Osteocyte (in vitro differentiated cells): ENCODE measurements at regions not wholly inside any gene's neighbourhood (a gene's known extent, or its start where the extent isn't known, plus 50 kb on each side); places are given as distances from the start of the nearest gene placed in this dataset.
"Not testable (repeated sequence)": the region's sequence is repeated elsewhere in the genome, so short reads cannot be mapped to it uniquely, and the experiment has no call there.

Source experiments
- DNase-seq: peaks from one replicate; pipeline ENCODE4 v3.0.0; 2021; ENCODE audit warnings: mixed read lengths; ENCODE audit not compliant: unreplicated experiment; ENCODE audit errors: extremely low spot score
- H3K27ac Mint-ChIP-seq: one replicate; pipeline ENCODE4 v1.8.0; 2021; ENCODE audit warnings: mild to moderate bottlenecking, mixed read lengths; ENCODE audit not compliant: unreplicated experiment
- H3K27me3 Mint-ChIP-seq: one replicate; pipeline ENCODE4 v1.8.0; 2021; ENCODE audit warnings: mixed read lengths; ENCODE audit not compliant: unreplicated experiment
- H3K36me3 Mint-ChIP-seq: one replicate; pipeline ENCODE4 v1.8.0; 2021; ENCODE audit warnings: mixed read lengths; ENCODE audit not compliant: unreplicated experiment
- H3K4me1 Mint-ChIP-seq: one replicate; pipeline ENCODE4 v1.8.0; 2021; ENCODE audit warnings: mixed read lengths; ENCODE audit not compliant: unreplicated experiment
- H3K4me3 Mint-ChIP-seq: one replicate; pipeline ENCODE4 v1.8.0; 2021; ENCODE audit warnings: mild to moderate bottlenecking, moderate library complexity, mixed read lengths; ENCODE audit not compliant: unreplicated experiment
- H3K9me3 Mint-ChIP-seq: one replicate; pipeline ENCODE4 v1.8.0; 2021; ENCODE audit warnings: mixed read lengths; ENCODE audit not compliant: unreplicated experiment
- CTCF ChIP-seq: fragments of 200-600 bp; sonication (generic); IDR thresholded peaks from 2 replicates; pipeline ENCODE4 v1.5.0; 2021; ENCODE audit warnings: antibody characterized with exemption, mild to moderate bottlenecking, moderate library complexity

GRCh38 chr2:173719471-173719870 is 245.7 kb downstream of the SP3 start:
- peaks cover 21% of the 10 kb centered on the region for H3K27me3 Mint-ChIP-seq
- H3K4me3 Mint-ChIP-seq = no peak overlapping the region
- no peak overlapping the region for H3K27ac Mint-ChIP-seq
- H3K9me3 Mint-ChIP-seq = no peaks in the 10 kb centered on the region
- H3K36me3 Mint-ChIP-seq = no peaks in the 10 kb centered on the region
- no peaks in the 10 kb centered on the region for H3K4me1 Mint-ChIP-seq
- no peak for TF ChIP-seq CTCF
- DNase-seq = no peak

DNA sequence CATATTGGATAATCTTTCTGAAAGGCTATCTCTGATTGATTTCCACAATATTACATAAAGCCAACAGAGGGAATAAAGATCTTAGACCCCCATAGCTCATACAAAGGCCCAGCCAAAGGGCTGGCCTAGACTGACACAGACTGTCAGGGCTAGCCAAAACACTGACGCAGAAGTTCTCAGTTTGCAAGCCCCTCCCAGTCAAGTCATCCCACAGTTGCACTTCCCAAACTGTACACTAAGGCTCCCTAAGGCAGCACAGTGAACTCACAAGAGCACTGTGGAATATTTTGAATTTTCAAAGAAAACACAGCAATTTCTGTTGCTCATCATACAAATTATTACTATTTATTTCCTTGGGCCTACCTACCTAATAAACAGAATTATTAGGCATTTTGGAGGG is 244.9 kb downstream of the SP3 start:
- no peak for DNase-seq
- H3K27me3 Mint-ChIP-seq = peaks cover 26% of the 10 kb centered on the region
- no peak overlapping the region for H3K27ac Mint-ChIP-seq
- peaks cover 2% of the 10 kb centered on the region for H3K36me3 Mint-ChIP-seq
- no peaks in the 10 kb centered on the region for H3K9me3 Mint-ChIP-seq
- no peaks in the 10 kb centered on the region for H3K4me1 Mint-ChIP-seq
- no peak for TF ChIP-seq CTCF
- H3K4me3 Mint-ChIP-seq = no peak overlapping the region

GRCh38 chr2:173734797-173735196 is 230.4 kb downstream of the SP3 start:
- H3K9me3 Mint-ChIP-seq = peaks cover 4% of the 10 kb centered on the region
- H3K36me3 Mint-ChIP-seq = no peaks in the 10 kb centered on the region
- peaks cover 8% of the 10 kb centered on the region for H3K27me3 Mint-ChIP-seq
- DNase-seq = no peak
- H3K27ac Mint-ChIP-seq = no peak overlapping the region
- H3K4me3 Mint-ChIP-seq = no peak overlapping the region
- H3K4me1 Mint-ChIP-seq = no peaks in the 10 kb centered on the region
- no peak for TF ChIP-seq CTCF

- H3K36me3 Mint-ChIP-seq, H3K27ac Mint-ChIP-seq, H3K9me3 Mint-ChIP-seq, H3K4me3 Mint-ChIP-seq, H3K27me3 Mint-ChIP-seq, DNase-seq, H3K4me1 Mint-ChIP-seq: not testable (repeated sequence)
Observed at GRCh38 chr2:173737954-173738575, 227.1 kb downstream of the SP3 start.

DNA sequence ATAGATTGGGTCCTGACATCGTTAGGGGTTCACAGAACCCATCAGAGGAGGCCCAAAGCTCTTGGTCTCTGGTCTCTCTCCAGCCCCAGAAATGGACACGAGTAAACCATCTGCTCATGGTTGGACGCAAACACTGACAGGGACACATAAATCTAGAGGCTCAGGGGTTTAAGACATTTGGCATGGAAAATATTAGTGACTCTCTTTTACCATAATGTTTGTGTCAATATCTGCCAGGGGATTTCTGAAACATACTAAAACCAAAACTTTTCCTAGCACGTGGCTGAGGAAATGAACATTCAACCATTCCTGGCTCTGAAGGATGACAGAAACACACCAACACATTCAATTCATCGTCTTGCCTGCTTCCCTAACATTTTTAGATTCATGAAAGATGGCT is 226.2 kb downstream of the SP3 start:
- H3K9me3 Mint-ChIP-seq = peaks cover 4% of the 10 kb centered on the region
- no peak for DNase-seq
- H3K27me3 Mint-ChIP-seq = peaks cover 2% of the 10 kb centered on the region
- H3K4me3 Mint-ChIP-seq = no peak overlapping the region
- H3K4me1 Mint-ChIP-seq = peaks cover 9% of the 10 kb centered on the region
- H3K36me3 Mint-ChIP-seq = no peaks in the 10 kb centered on the region
- H3K27ac Mint-ChIP-seq = no peak overlapping the region
- no peak for TF ChIP-seq CTCF

DNA sequence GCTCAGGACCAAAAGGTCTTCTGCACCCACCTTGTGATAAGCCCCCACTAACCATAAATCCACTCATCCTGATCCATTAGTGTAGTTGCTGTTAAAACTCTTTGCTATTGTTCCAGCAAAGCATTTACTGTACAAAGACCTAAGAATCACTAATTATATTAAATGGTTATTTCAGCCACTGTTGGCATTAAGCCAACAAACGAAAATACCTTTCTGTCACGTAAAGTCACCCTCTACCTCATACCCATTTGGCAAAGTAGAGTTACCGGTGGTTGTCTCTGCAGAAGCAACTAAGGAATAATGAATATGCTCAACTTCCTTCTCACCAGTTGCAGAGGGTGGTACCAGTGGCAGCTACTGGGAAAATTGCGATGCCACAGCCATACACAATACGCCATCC is 224.5 kb downstream of the SP3 start:
- no peaks in the 10 kb centered on the region for H3K36me3 Mint-ChIP-seq
- H3K9me3 Mint-ChIP-seq = peaks cover 4% of the 10 kb centered on the region
- no peak overlapping the region for H3K27ac Mint-ChIP-seq
- H3K4me1 Mint-ChIP-seq = peaks cover 9% of the 10 kb centered on the region
- DNase-seq = no peak
- TF ChIP-seq CTCF = no peak
- H3K4me3 Mint-ChIP-seq = no peak overlapping the region
- peaks cover 2% of the 10 kb centered on the region for H3K27me3 Mint-ChIP-seq
